AML-193 (cell line): ENCODE measurements at regions not wholly inside any gene's neighbourhood (a gene's known extent, or its start where the extent isn't known, plus 50 kb on each side); places are given as distances from the start of the nearest gene placed in this dataset.

Experiments
- DNase-seq, 2 experiments: peaks; one replicate each; lab custom pipeline; 2025; lab: John Stamatoyannopoulos, UW

DNA sequence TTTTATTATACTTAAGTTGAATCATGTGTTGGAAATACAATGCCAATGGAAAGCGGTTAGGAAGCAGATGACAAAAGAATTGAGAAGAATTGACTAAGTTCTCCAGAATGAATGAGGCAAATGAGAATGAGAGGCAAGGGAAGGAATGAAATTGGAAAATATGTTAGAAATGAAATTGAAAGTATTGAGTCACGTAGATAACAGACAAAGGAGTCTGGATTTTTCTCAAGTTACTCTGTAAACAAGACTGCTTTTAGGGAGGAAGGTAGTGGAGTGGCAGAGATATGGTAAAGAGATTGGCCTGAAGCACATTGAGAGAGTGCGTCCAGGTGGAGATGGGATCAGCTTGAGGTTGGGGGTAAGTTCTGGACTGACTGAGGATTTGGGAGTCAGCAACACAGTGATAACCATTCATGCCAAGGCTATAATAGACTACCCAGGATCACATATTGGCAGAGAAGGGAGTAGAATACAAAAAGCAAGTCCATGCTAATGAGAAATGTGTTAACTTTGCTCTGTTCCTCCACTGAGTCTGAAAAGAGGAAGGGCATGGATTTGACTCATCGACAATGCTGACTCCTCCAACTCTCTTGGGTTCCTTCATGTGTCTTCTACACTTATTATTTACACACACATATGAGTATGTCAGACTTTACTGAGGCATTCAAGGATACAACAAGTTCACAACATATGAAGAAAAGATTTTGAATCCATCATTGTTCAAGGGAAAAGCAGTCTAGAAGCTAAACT, 814.2 kb upstream of the ZNF608 start:
- DNase-seq: no peak

GRCh38 chr5:125564317-125564975, 818.0 kb upstream of the ZNF608 start:
- no peak for DNase-seq

DNA sequence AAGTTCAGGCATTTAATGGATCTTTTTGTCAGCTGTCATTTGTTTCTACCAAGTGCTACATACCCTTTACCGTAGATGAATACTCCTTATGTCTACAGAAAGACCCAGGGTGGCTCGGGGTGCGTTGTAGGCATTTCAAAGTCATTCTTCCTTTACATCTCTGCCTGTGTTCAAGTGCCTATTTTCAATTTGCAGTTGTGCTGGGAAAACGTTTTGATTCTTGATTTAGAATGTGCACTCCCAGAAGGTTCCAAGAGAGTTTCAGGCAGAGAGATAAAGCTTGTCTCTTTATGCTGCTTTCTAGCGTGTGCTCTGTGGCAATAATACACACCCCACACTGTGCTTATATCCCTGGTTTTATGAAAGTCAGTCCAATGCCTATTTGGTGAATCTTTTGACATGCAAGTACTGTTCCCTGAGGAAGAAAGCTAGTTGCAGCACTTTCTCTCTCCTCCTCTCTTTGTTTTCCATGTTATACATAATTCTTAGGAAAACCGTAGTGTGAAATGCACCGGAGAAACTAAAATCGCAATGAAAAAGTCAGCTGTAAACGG, 828.1 kb upstream of the ZNF608 start:
- no peak for DNase-seq

GRCh38 chr5:125575171-125575890, 828.9 kb upstream of the ZNF608 start:
- no peak for DNase-seq

DNA sequence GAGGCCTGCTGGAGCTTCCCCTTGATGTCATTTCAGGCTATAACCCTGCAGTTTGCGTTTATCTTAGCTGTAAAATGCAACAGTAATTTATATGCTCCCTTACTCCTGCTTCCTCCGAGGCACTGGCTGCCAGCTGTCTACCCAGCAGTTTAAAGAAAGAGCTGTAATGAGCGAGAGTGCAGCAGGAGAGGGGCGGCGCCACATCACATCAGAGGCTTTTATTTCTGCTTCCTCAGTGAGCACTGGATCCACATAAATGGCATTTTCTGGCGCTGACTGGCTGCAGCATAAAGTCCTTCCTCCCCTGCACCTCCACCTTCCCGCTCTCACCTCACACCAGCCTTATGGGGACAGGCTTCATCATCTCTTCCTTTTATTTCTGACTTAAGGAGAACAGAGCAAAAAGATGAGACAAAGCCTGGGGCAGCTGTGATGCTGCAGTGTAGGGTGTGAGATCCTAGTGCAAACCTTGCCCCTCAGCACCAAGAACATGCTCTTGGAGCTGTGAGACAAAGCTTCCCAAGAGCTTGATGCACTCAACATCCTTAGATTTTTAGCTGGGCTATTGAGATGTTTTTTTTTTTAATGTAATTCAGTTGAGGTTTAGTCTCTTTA, 829.6 kb upstream of the ZNF608 start:
- DNase-seq: no peak

DNA sequence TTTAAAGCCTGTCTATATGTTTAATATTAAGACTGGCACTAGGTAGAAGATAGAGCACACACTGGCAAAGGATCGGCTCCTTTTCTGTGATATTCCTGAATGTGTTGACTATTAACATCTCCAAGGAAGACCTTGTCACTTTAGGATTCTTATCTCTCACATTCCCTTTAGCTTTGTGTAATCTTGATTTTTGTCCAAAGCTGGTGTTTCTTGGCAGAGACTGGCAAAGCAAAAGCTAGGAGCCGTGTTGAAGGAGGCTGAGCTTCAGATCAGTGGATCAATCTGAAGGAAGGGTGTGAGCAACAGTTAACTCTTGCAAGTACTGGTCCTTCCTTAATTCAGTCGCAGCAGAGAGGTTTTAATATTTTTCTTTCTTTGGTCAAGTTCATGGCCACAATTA, 830.4 kb upstream of the ZNF608 start:
- DNase-seq: no peak

GRCh38 chr5:125578551-125578950, 832.1 kb upstream of the ZNF608 start:
- DNase-seq: no peak

DNA sequence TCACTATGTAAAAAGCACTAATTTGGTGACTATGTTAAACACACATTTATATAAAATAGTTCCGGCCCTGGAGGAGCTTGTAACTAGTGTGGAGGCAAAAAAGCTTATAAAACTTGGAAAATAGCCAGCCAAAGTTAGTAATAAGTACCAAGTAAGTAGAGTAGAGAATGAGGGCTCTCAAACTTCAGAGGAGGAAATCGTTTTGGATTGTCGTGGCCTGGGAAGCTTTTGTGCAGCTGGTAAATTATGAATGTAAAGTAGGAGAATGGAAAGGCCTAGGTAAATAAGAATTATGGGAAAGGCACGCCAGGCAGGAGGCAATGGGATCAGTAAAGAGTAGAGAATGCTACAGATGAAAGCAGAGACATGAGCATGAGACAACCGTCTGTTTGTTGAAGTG, 832.7 kb upstream of the ZNF608 start:
- DNase-seq: no peak

- DNase-seq: no peak
Observed at GRCh38 chr5:125581311-125581710, 834.9 kb upstream of the ZNF608 start.

GRCh38 chr5:125582352-125582751, 835.9 kb upstream of the ZNF608 start:
- no peak for DNase-seq

- no peak for DNase-seq
Observed at GRCh38 chr5:125583321-125584139, 837.1 kb upstream of the ZNF608 start.

- DNase-seq: no peak
Observed at GRCh38 chr5:125584140-125584520, 837.7 kb upstream of the ZNF608 start.

- no peak for DNase-seq
Observed at GRCh38 chr5:125587631-125588030, 835.6 kb upstream of the GRAMD2B start.

- no peak for DNase-seq
Observed at GRCh38 chr5:125592856-125593255, 830.4 kb upstream of the GRAMD2B start.

GRCh38 chr5:125595095-125595494, 828.1 kb upstream of the GRAMD2B start:
- no peak for DNase-seq

GRCh38 chr5:125595845-125596244, 827.4 kb upstream of the GRAMD2B start:
- DNase-seq: no peak

- DNase-seq: no peak
Observed at GRCh38 chr5:125597338-125597737, 825.9 kb upstream of the GRAMD2B start.

GRCh38 chr5:125600559-125600958, 822.6 kb upstream of the GRAMD2B start:
- DNase-seq: no peak

GRCh38 chr5:125602184-125602583, 821.0 kb upstream of the GRAMD2B start:
- DNase-seq: no peak

- DNase-seq: no peak
Observed at GRCh38 chr5:125603321-125603720, 819.9 kb upstream of the GRAMD2B start.

DNA sequence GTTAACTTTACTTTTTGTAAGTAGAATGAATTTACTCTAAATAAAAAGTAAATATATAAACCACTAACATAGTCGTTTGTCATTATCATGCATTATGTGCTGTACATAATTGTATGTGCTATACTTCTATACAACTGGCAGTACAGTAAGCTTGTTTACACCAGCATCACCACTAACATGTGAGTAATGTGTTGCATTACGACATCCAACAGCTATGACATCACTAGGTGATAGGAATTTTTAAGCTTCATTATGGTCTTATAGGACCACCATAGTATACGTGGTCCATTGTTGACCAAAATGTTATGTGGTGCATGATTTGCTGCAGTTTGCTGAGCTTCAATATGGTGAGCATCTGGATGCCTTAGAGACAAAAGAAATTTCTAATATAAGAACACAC, 819.1 kb upstream of the GRAMD2B start:
- DNase-seq: no peak

DNA sequence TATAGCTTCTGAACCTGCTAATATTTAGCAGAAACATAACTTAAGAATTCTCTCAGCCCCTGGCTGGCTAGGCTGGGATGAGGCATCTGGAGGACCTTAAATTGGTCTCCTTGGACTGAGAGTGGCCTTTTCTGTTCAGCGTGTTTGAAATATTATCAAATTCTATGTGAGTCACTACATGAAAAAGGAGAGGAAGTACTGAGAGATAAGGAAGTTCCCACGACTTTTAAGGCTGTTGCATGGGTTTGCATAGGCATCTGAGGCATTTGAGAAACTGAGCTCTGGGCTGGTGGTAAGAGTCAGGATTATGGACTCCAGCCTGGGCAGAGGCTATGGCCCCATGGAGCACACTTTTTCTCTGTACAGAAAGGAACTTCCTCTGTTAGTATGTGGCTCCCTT, 816.2 kb upstream of the GRAMD2B start:
- DNase-seq: no peak
